Neural cell (in vitro differentiated cells): ENCODE measurements at regions not wholly inside any gene's neighbourhood (a gene's known extent, or its start where the extent isn't known, plus 50 kb on each side); places are given as distances from the start of the nearest gene placed in this dataset.

ENCODE experiments used
- H2AFZ ChIP-seq: fragments of 200-600, 300-800 bp; sonication (generic), shearing (Covaris generic); 2 replicates; pipeline ENCODE4 v1.6.0; 2014; ENCODE audit warnings: low read depth, mild to moderate bottlenecking, antibody characterized with exemption, low read length, moderate library complexity
- H3F3A ChIP-seq: fragments of 200-600 bp; shearing (Covaris generic); 2 replicates; pipeline ENCODE4 v1.6.1; 2016; ENCODE audit warnings: mild to moderate bottlenecking, moderate library complexity, mixed read lengths, antibody characterized with exemption, low read length; ENCODE audit not compliant: insufficient read depth, poor library complexity, severe bottlenecking
- H3K27ac ChIP-seq: fragments of 200-600, 300-800 bp; sonication (generic), shearing (Covaris generic); 2 replicates; pipeline ENCODE4 v1.5.1; 2014; ENCODE audit warnings: mild to moderate bottlenecking, low read length, moderate library complexity
- H3K27me3 ChIP-seq: fragments of 300-800, 200-600 bp; sonication (generic), shearing (Covaris generic); 2 replicates; pipeline ENCODE4 v1.6.0; 2014; ENCODE audit warnings: mild to moderate bottlenecking, low read depth, low read length, moderate library complexity; ENCODE audit not compliant: insufficient read depth
- H3K36me3 ChIP-seq: fragments of 300-800, 200-600 bp; sonication (generic), shearing (Covaris generic); 2 replicates; pipeline ENCODE4 v1.5.1; 2014; ENCODE audit warnings: mild to moderate bottlenecking, antibody characterized with exemption, low read length, moderate library complexity; ENCODE audit not compliant: insufficient read depth
- H3K4me2 ChIP-seq: fragments of 300-800, 200-600 bp; sonication (generic), shearing (Covaris generic); 2 replicates; pipeline ENCODE4 v1.6.0; 2014; ENCODE audit warnings: mild to moderate bottlenecking, low read length
- H3K4me3 ChIP-seq: fragments of 300-800, 200-600 bp; sonication (generic), shearing (Covaris generic); 2 replicates; pipeline ENCODE4 v1.5.1; 2014; ENCODE audit warnings: mild to moderate bottlenecking, low read length, moderate library complexity
- H3K79me2 ChIP-seq: fragments of 200-600 bp; shearing (Covaris generic); replicated peaks from 2 replicates; pipeline ENCODE4 v1.6.0; 2014; ENCODE audit warnings: mild to moderate bottlenecking, low read length, moderate library complexity; ENCODE audit not compliant: insufficient read depth
- H3K9ac ChIP-seq: fragments of 300-800, 200-600 bp; sonication (generic), shearing (Covaris generic); 2 replicates; pipeline ENCODE4 v1.6.1; 2016; ENCODE audit warnings: mild to moderate bottlenecking, low read length, mixed read lengths
- H3K9me2 ChIP-seq: fragments of 200-600 bp; shearing (Covaris generic); 2 replicates; pipeline ENCODE4 v1.6.1; 2016; ENCODE audit warnings: mild to moderate bottlenecking, low read length, mixed read lengths; ENCODE audit not compliant: insufficient read depth
- H3K9me3 ChIP-seq: fragments of 200-600, 300-800 bp; sonication (generic), shearing (Covaris generic); 2 replicates; pipeline ENCODE4 v1.6.1; 2016; ENCODE audit warnings: mild to moderate bottlenecking, mixed run types, low read length, moderate library complexity, mixed read lengths
- H4K20me1 ChIP-seq: fragments of 200-600 bp; shearing (Covaris generic); 2 replicates; pipeline ENCODE4 v1.6.1; 2016; ENCODE audit warnings: mild to moderate bottlenecking, mixed run types; ENCODE audit not compliant: insufficient read depth
- EP300 ChIP-seq: fragments of 450-650 bp; conservative IDR thresholded peaks from 2 replicates; pipeline ENCODE4 v1.6.1; 2014; ENCODE audit warnings: antibody characterized with exemption, mild to moderate bottlenecking, moderate library complexity; ENCODE audit not compliant: poor library complexity, severe bottlenecking
- EZH2 ChIP-seq: fragments of 200-600, 300-800 bp; shearing (Covaris generic), sonication (generic); IDR thresholded peaks from 2 replicates; pipeline ENCODE4 v1.6.1; 2014; ENCODE audit warnings: antibody characterized with exemption, low read length, borderline replicate concordance, mild to moderate bottlenecking; ENCODE audit not compliant: insufficient read depth, poor library complexity, severe bottlenecking
- MXI1 ChIP-seq: fragments of 450-650 bp; conservative IDR thresholded peaks from 2 replicates; pipeline ENCODE4 v1.6.1; 2014; ENCODE audit warnings: antibody characterized with exemption, mild to moderate bottlenecking; ENCODE audit not compliant: poor library complexity, severe bottlenecking
- POLR2AphosphoS5 ChIP-seq: IDR thresholded peaks from 2 replicates; pipeline ENCODE4 v1.6.1; 2012
- RAD21 ChIP-seq: fragments of 450-650 bp; conservative IDR thresholded peaks from 2 replicates; pipeline ENCODE4 v1.6.1; 2014; ENCODE audit warnings: antibody characterized with exemption, mild to moderate bottlenecking, moderate library complexity
- SMC3 ChIP-seq: fragments of 450-650 bp; conservative IDR thresholded peaks from 2 replicates; pipeline ENCODE4 v1.6.1; 2014; ENCODE audit warnings: antibody characterized with exemption, mild to moderate bottlenecking, moderate library complexity; ENCODE audit not compliant: poor library complexity
- TAF1 ChIP-seq: IDR thresholded peaks from 2 replicates; pipeline ENCODE4 v1.6.1; 2012; ENCODE audit warnings: low read depth
- TF ChIP-seq, protein P1 (sequence below): fragments of 450-650 bp; IDR thresholded peaks from 2 replicates; pipeline ENCODE4 v1.5.1; 2014; ENCODE audit warnings: antibody characterized with exemption, mild to moderate bottlenecking, moderate library complexity; ENCODE audit not compliant: poor library complexity, severe bottlenecking
- TF ChIP-seq, protein P2 (sequence below): IDR thresholded peaks from 2 replicates; pipeline ENCODE4 v1.6.1; 2012; ENCODE audit warnings: borderline replicate concordance

DNA sequence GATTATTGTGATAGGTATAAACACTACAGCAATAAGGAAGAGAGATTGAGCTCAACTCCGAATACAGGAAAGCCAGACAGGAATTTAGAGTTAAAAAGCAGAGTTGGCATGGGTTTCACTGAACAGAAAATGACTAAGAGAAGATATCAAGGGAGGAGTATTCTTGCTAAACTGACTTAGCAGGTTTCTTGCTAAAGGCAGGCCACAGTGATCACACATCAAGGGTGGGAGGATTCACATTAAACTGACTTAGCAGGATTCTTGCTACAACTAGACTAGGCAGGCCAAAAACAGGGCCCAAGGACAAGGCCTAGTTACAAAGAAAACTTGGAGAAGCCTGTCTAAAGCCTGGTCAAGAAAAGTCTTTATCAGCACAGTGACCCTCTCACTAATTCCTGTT is 195.1 kb downstream of the MAGEB5 start:
- H2AFZ ChIP-seq: no peak overlapping the region
- no peaks in the 10 kb centered on the region for H3K9me2 ChIP-seq
- H3F3A ChIP-seq: no peaks in the 10 kb centered on the region
- H3K27ac ChIP-seq: no peak overlapping the region
- H3K4me3 ChIP-seq: no peak overlapping the region
- H3K79me2 ChIP-seq: no peaks in the 10 kb centered on the region
- H3K9ac ChIP-seq: no peak overlapping the region
- H3K36me3 ChIP-seq: no peaks in the 10 kb centered on the region
- no peaks in the 10 kb centered on the region for H4K20me1 ChIP-seq
- no peaks in the 10 kb centered on the region for H3K9me3 ChIP-seq
- no peaks in the 10 kb centered on the region for H3K27me3 ChIP-seq
- TF ChIP-seq EP300 (no peak), POLR2AphosphoS5 (no peak), EZH2 (no peak), TAF1 (no peak), MXI1 (no peak), SMC3 (no peak), RAD21 (no peak)
- TF ChIP-seq, protein P1, sequence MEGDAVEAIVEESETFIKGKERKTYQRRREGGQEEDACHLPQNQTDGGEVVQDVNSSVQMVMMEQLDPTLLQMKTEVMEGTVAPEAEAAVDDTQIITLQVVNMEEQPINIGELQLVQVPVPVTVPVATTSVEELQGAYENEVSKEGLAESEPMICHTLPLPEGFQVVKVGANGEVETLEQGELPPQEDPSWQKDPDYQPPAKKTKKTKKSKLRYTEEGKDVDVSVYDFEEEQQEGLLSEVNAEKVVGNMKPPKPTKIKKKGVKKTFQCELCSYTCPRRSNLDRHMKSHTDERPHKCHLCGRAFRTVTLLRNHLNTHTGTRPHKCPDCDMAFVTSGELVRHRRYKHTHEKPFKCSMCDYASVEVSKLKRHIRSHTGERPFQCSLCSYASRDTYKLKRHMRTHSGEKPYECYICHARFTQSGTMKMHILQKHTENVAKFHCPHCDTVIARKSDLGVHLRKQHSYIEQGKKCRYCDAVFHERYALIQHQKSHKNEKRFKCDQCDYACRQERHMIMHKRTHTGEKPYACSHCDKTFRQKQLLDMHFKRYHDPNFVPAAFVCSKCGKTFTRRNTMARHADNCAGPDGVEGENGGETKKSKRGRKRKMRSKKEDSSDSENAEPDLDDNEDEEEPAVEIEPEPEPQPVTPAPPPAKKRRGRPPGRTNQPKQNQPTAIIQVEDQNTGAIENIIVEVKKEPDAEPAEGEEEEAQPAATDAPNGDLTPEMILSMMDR: no peak
- TF ChIP-seq, protein P2, sequence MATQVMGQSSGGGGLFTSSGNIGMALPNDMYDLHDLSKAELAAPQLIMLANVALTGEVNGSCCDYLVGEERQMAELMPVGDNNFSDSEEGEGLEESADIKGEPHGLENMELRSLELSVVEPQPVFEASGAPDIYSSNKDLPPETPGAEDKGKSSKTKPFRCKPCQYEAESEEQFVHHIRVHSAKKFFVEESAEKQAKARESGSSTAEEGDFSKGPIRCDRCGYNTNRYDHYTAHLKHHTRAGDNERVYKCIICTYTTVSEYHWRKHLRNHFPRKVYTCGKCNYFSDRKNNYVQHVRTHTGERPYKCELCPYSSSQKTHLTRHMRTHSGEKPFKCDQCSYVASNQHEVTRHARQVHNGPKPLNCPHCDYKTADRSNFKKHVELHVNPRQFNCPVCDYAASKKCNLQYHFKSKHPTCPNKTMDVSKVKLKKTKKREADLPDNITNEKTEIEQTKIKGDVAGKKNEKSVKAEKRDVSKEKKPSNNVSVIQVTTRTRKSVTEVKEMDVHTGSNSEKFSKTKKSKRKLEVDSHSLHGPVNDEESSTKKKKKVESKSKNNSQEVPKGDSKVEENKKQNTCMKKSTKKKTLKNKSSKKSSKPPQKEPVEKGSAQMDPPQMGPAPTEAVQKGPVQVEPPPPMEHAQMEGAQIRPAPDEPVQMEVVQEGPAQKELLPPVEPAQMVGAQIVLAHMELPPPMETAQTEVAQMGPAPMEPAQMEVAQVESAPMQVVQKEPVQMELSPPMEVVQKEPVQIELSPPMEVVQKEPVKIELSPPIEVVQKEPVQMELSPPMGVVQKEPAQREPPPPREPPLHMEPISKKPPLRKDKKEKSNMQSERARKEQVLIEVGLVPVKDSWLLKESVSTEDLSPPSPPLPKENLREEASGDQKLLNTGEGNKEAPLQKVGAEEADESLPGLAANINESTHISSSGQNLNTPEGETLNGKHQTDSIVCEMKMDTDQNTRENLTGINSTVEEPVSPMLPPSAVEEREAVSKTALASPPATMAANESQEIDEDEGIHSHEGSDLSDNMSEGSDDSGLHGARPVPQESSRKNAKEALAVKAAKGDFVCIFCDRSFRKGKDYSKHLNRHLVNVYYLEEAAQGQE: no peak
- no peak overlapping the region for H3K4me2 ChIP-seq

DNA sequence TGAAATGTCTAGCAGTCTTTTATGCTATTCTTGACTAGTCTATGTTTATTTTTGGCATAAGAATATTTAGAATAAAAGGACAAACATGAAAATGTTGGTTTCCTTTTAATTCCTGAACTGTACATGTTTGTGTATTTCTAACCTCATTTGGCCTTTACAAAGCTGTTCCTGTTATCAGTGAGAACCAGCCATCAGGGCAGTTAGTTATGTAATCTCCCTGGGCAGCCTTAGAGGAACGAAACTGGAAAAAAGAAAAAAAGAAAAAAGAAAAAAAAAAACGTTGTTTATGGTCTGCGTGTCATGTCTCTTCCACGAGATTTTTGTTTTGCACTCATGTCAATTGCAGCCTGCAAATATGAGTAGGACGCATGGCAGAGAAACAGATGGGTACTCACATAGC is 193.7 kb downstream of the MAGEB5 start:
- H3K27me3 ChIP-seq: no peaks in the 10 kb centered on the region
- no peak overlapping the region for H3K4me3 ChIP-seq
- H2AFZ ChIP-seq: no peak overlapping the region
- no peaks in the 10 kb centered on the region for H3K36me3 ChIP-seq
- H3K79me2 ChIP-seq: no peaks in the 10 kb centered on the region
- no peaks in the 10 kb centered on the region for H3K9me3 ChIP-seq
- TF ChIP-seq TAF1 (no peak), POLR2AphosphoS5 (no peak), RAD21 (no peak), MXI1 (no peak), EP300 (no peak), EZH2 (no peak), SMC3 (no peak)
- TF ChIP-seq, protein P1: no peak
- TF ChIP-seq, protein P2: no peak
- H3K4me2 ChIP-seq: no peak overlapping the region
- H3K9ac ChIP-seq: no peak overlapping the region
- no peak overlapping the region for H3K27ac ChIP-seq
- no peaks in the 10 kb centered on the region for H3F3A ChIP-seq
- no peaks in the 10 kb centered on the region for H4K20me1 ChIP-seq
- H3K9me2 ChIP-seq: no peaks in the 10 kb centered on the region
